ENCODE measurements at regions not wholly inside any gene's neighbourhood (a gene's known extent, or its start where the extent isn't known, plus 50 kb on each side); places are given as distances from the start of the nearest gene placed in this dataset.

DNA sequence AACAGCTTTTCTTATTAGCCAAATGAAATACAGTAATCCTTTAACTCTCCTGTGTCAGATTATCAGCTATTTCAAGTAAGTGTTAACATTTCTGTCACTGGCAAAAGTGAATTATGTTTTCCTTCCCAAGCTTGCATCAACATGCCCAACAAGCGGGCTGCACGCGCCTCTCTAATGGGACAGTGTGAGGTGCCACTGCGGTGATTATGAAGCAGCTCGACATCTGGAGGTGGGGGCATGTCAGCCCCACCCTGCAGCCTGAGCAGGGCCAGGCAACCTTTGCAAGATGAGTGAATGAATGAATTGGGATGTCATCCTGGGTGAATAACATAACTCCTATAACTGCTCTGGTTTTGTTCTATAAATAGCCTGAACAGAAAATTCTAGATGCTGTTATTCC, 301.4 kb downstream of the ZNF326 start:
- TF ChIP-seq POLR2AphosphoS5 (IDR thresholded peaks at IDR 0.05) (no peak), POLR2A (IDR thresholded peaks at IDR 0.05) (no peak)

Measured in sigmoid colon (tissue), 4 donors.